ENCODE measurements at regions not wholly inside any gene's neighbourhood (a gene's known extent, or its start where the extent isn't known, plus 50 kb on each side); places are given as distances from the start of the nearest gene placed in this dataset.

GRCh38 chr7:15977663-15978062 lies 291.2 kb upstream of the MEOX2 start:
- Histone ChIP-seq H3K36me3 (ENCODE audit: insufficient read depth, low read length) (no peaks in the 10 kb centered on the region), H3K4me3 (ENCODE audit: low read depth in 1 of 2, low read length in 2 of 2) (no peak overlapping the region), H3K79me2 (ENCODE audit: insufficient read depth, low read length) (no peaks in the 10 kb centered on the region), H4K20me1 (ENCODE audit: insufficient read depth, low read length) (no peaks in the 10 kb centered on the region), H3K4me2 (ENCODE audit: insufficient read depth, low read length) (no peak overlapping the region), H3K27ac (ENCODE audit: low read length) (no peak overlapping the region), H3K9ac (ENCODE audit: low read depth, low read length) (no peak overlapping the region), H2AFZ (ENCODE audit: low read depth, low read length) (no peak overlapping the region), H3K4me1 (ENCODE audit: insufficient read depth, low read length) (no peaks in the 10 kb centered on the region), H3K27me3 (ENCODE audit: insufficient read depth, low read length, poor library complexity) (no peaks in the 10 kb centered on the region), H3K9me3 (ENCODE audit: insufficient read depth, low read length, severe bottlenecking) (no peaks in the 10 kb centered on the region)
- TF ChIP-seq EZH2 (IDR thresholded peaks at IDR 0.05; ENCODE audit: borderline replicate concordance, low read depth, low read length, severe bottlenecking): no peak
- TF ChIP-seq, protein P1, sequence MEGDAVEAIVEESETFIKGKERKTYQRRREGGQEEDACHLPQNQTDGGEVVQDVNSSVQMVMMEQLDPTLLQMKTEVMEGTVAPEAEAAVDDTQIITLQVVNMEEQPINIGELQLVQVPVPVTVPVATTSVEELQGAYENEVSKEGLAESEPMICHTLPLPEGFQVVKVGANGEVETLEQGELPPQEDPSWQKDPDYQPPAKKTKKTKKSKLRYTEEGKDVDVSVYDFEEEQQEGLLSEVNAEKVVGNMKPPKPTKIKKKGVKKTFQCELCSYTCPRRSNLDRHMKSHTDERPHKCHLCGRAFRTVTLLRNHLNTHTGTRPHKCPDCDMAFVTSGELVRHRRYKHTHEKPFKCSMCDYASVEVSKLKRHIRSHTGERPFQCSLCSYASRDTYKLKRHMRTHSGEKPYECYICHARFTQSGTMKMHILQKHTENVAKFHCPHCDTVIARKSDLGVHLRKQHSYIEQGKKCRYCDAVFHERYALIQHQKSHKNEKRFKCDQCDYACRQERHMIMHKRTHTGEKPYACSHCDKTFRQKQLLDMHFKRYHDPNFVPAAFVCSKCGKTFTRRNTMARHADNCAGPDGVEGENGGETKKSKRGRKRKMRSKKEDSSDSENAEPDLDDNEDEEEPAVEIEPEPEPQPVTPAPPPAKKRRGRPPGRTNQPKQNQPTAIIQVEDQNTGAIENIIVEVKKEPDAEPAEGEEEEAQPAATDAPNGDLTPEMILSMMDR (IDR thresholded peaks at IDR 0.05; ENCODE audit: borderline replicate concordance, extremely low read depth, low read length, poor library complexity, severe bottlenecking): no peak
- no peak for DNase-seq
- ATAC-seq (ENCODE audit: insufficient read depth, low read depth): no peak

DNA sequence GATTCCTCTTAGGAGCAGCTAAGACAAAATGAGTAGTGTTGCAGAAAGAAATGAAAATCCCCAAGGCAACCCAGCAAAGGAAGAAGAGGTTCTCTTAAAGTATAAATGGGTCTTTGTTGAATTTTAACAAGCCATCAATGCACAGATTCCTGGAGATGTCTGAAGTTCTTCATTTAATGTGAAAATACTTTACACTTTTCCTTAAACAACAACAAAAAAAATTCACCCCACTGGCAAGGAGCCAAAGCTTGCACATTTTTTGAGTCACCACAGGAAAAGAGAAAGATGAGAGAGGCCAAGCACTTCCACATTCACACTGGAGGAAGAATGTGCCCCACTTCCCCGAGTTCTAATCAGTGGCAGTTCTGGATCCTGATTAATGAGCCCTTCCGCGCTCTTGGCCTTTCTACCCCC lies 286.4 kb upstream of the MEOX2 start:
- Histone ChIP-seq H3K79me2 (ENCODE audit: insufficient read depth, low read length) (no peaks in the 10 kb centered on the region), H2AFZ (ENCODE audit: low read depth, low read length) (no peak overlapping the region), H4K20me1 (ENCODE audit: insufficient read depth, low read length) (no peaks in the 10 kb centered on the region), H3K4me2 (ENCODE audit: insufficient read depth, low read length) (no peak overlapping the region), H3K36me3 (ENCODE audit: insufficient read depth, low read length) (no peaks in the 10 kb centered on the region), H3K4me3 (ENCODE audit: low read depth in 1 of 2, low read length in 2 of 2) (no peak overlapping the region), H3K9me3 (ENCODE audit: insufficient read depth, low read length, severe bottlenecking) (no peaks in the 10 kb centered on the region), H3K4me1 (ENCODE audit: insufficient read depth, low read length) (no peaks in the 10 kb centered on the region), H3K9ac (ENCODE audit: low read depth, low read length) (no peak overlapping the region), H3K27ac (ENCODE audit: low read length) (no peak overlapping the region), H3K27me3 (ENCODE audit: insufficient read depth, low read length, poor library complexity) (no peaks in the 10 kb centered on the region)
- no peak for TF ChIP-seq EZH2 (IDR thresholded peaks at IDR 0.05; ENCODE audit: borderline replicate concordance, low read depth, low read length, severe bottlenecking)
- TF ChIP-seq, protein P1 (IDR thresholded peaks at IDR 0.05; ENCODE audit: borderline replicate concordance, extremely low read depth, low read length, poor library complexity, severe bottlenecking): no peak
- no peak for ATAC-seq (ENCODE audit: insufficient read depth, low read depth)
- no peak for DNase-seq

DNA sequence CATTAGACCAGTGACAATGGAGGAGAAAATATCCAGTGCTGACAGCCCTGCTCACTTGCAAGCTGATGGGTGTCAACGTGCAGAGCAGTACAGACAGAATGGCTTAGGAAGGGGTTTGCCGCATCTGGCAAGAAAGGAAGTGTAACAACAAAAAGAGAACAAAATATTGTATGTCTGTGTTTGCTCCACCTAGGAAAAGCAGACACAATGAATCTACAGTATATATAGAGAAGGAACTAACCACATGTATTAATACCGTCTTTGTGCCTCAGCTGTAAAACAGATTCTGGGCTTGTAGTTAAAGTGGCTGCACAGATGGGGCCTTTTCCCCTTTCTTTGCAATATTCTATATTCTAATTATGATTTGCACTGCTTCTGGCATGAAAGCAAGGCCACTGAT lies 281.1 kb upstream of the MEOX2 start:
- Histone ChIP-seq H3K4me3 (ENCODE audit: low read depth in 1 of 2, low read length in 2 of 2) (no peak overlapping the region), H3K36me3 (ENCODE audit: insufficient read depth, low read length) (no peaks in the 10 kb centered on the region), H3K4me2 (ENCODE audit: insufficient read depth, low read length) (no peak overlapping the region), H3K27ac (ENCODE audit: low read length) (no peak overlapping the region), H3K79me2 (ENCODE audit: insufficient read depth, low read length) (no peaks in the 10 kb centered on the region), H2AFZ (ENCODE audit: low read depth, low read length) (no peak overlapping the region), H3K9me3 (ENCODE audit: insufficient read depth, low read length, severe bottlenecking) (no peaks in the 10 kb centered on the region), H3K9ac (ENCODE audit: low read depth, low read length) (no peak overlapping the region), H3K4me1 (ENCODE audit: insufficient read depth, low read length) (no peaks in the 10 kb centered on the region), H3K27me3 (ENCODE audit: insufficient read depth, low read length, poor library complexity) (no peaks in the 10 kb centered on the region), H4K20me1 (ENCODE audit: insufficient read depth, low read length) (no peaks in the 10 kb centered on the region)
- DNase-seq (no peak), ATAC-seq (ENCODE audit: insufficient read depth, low read depth) (no peak)
- TF ChIP-seq, protein P1 (IDR thresholded peaks at IDR 0.05; ENCODE audit: borderline replicate concordance, extremely low read depth, low read length, poor library complexity, severe bottlenecking): no peak
- TF ChIP-seq EZH2 (IDR thresholded peaks at IDR 0.05; ENCODE audit: borderline replicate concordance, low read depth, low read length, severe bottlenecking): no peak

GRCh38 chr7:15967121-15967520 lies 280.6 kb upstream of the MEOX2 start:
- no peak overlapping the region for H3K4me2 ChIP-seq (ENCODE audit: insufficient read depth, low read length)
- DNase-seq (no peak), ATAC-seq (ENCODE audit: insufficient read depth, low read depth) (no peak)
- no peak overlapping the region for H2AFZ ChIP-seq (ENCODE audit: low read depth, low read length)
- no peaks in the 10 kb centered on the region for H3K9me3 ChIP-seq (ENCODE audit: insufficient read depth, low read length, severe bottlenecking)
- no peak overlapping the region for H3K27ac ChIP-seq (ENCODE audit: low read length)
- no peak overlapping the region for H3K9ac ChIP-seq (ENCODE audit: low read depth, low read length)
- no peaks in the 10 kb centered on the region for H4K20me1 ChIP-seq (ENCODE audit: insufficient read depth, low read length)
- TF ChIP-seq EZH2 (IDR thresholded peaks at IDR 0.05; ENCODE audit: borderline replicate concordance, low read depth, low read length, severe bottlenecking): no peak
- TF ChIP-seq, protein P1 (IDR thresholded peaks at IDR 0.05; ENCODE audit: borderline replicate concordance, extremely low read depth, low read length, poor library complexity, severe bottlenecking): no peak
- H3K79me2 ChIP-seq (ENCODE audit: insufficient read depth, low read length): no peaks in the 10 kb centered on the region
- H3K4me1 ChIP-seq (ENCODE audit: insufficient read depth, low read length): no peaks in the 10 kb centered on the region
- no peak overlapping the region for H3K4me3 ChIP-seq (ENCODE audit: low read depth in 1 of 2, low read length in 2 of 2)
- H3K27me3 ChIP-seq (ENCODE audit: insufficient read depth, low read length, poor library complexity): no peaks in the 10 kb centered on the region
- no peaks in the 10 kb centered on the region for H3K36me3 ChIP-seq (ENCODE audit: insufficient read depth, low read length)
